ENCODE measurements at regions not wholly inside any gene's neighbourhood (a gene's known extent, or its start where the extent isn't known, plus 50 kb on each side); places are given as distances from the start of the nearest gene placed in this dataset.

- TF ChIP-seq CTCF (IDR thresholded peaks at IDR 0.05; ENCODE audit: extremely low read depth in 1 of 2, insufficient read depth in 1 of 2, low read depth in 1 of 2, low read length in 2 of 2): no peak
- TF ChIP-seq EZH2 (IDR thresholded peaks at IDR 0.05; ENCODE audit: borderline replicate concordance, low read depth, low read length, severe bottlenecking): no peak
- no peak for TF ChIP-seq POLR2A (IDR thresholded peaks at IDR 0.05; ENCODE audit: low read depth, low read length)
- TF ChIP-seq POLR2AphosphoS5 (IDR thresholded peaks at IDR 0.05; ENCODE audit: insufficient read depth, low read depth, low read length): no peak
- no peak for TF ChIP-seq GATA2 (IDR thresholded peaks at IDR 0.05; ENCODE audit: insufficient read depth, insufficient read length, low read depth, low read length)
- TF ChIP-seq MAX (IDR thresholded peaks at IDR 0.05; ENCODE audit: insufficient read depth, insufficient read length): no peak
- TF ChIP-seq FOS (IDR thresholded peaks at IDR 0.05; ENCODE audit: borderline replicate concordance, insufficient read depth, low read length): no peak
Observed at GRCh38 chr2:228367356-228367755, 185.9 kb upstream of the SPHKAP start.

Measured in endothelial cell of umbilical vein (primary cell).